ENCODE measurements at regions not wholly inside any gene's neighbourhood (a gene's known extent, or its start where the extent isn't known, plus 50 kb on each side); places are given as distances from the start of the nearest gene placed in this dataset.

- H3K27ac ChIP-seq (ENCODE audit: low read depth, low read length) = no peak overlapping the region
- H3K36me3 ChIP-seq (ENCODE audit: low read length) = no peaks in the 10 kb centered on the region
- H3K27me3 ChIP-seq (ENCODE audit: low read length) = no peaks in the 10 kb centered on the region
- H2AFZ ChIP-seq (ENCODE audit: low read depth, low read length, severe bottlenecking) = no peak overlapping the region
- H3K4me3 ChIP-seq (ENCODE audit: insufficient read depth, low read length, poor library complexity, severe bottlenecking) = no peak overlapping the region
- H3F3A ChIP-seq (ENCODE audit: insufficient read depth) = no peaks in the 10 kb centered on the region
- no peak overlapping the region for H3K4me2 ChIP-seq (ENCODE audit: low read depth, low read length, poor library complexity, severe bottlenecking)
- TF ChIP-seq EZH2phosphoT487 (conservative IDR thresholded peaks at IDR 0.05; ENCODE audit: low read length) = no peak
- TF ChIP-seq CTCF (IDR thresholded peaks at IDR 0.05; ENCODE audit: insufficient read depth, low read length, poor library complexity, severe bottlenecking) = no peak
- no peaks in the 10 kb centered on the region for H3K9me3 ChIP-seq (ENCODE audit: insufficient read depth, low read length)
- no peak overlapping the region for H3K9ac ChIP-seq (ENCODE audit: low read length)
- no peaks in the 10 kb centered on the region for H3K79me2 ChIP-seq (ENCODE audit: insufficient read depth, low read length)
- H4K20me1 ChIP-seq (ENCODE audit: low read depth, low read length) = no peaks in the 10 kb centered on the region
- no peaks in the 10 kb centered on the region for H3K9me2 ChIP-seq (replicated peaks; ENCODE audit: insufficient read depth, low read length)
Observed at GRCh38 chr14:89576145-89576927, 159.3 kb upstream of the FOXN3 start.

- Histone ChIP-seq H3K4me3 (ENCODE audit: insufficient read depth, low read length, poor library complexity, severe bottlenecking) (no peak overlapping the region), H3K9ac (ENCODE audit: low read length) (no peak overlapping the region), H3K27me3 (ENCODE audit: low read length) (no peaks in the 10 kb centered on the region), H3K36me3 (ENCODE audit: low read length) (no peaks in the 10 kb centered on the region), H3K27ac (ENCODE audit: low read depth, low read length) (no peak overlapping the region), H3F3A (ENCODE audit: insufficient read depth) (no peaks in the 10 kb centered on the region), H3K9me3 (ENCODE audit: insufficient read depth, low read length) (no peaks in the 10 kb centered on the region), H3K4me2 (ENCODE audit: low read depth, low read length, poor library complexity, severe bottlenecking) (no peak overlapping the region), H2AFZ (ENCODE audit: low read depth, low read length, severe bottlenecking) (no peak overlapping the region), H3K9me2 (replicated peaks; ENCODE audit: insufficient read depth, low read length) (no peaks in the 10 kb centered on the region), H3K79me2 (ENCODE audit: insufficient read depth, low read length) (no peaks in the 10 kb centered on the region), H4K20me1 (ENCODE audit: low read depth, low read length) (no peaks in the 10 kb centered on the region)
- TF ChIP-seq EZH2phosphoT487 (conservative IDR thresholded peaks at IDR 0.05; ENCODE audit: low read length) = no peak
- no peak for TF ChIP-seq CTCF (IDR thresholded peaks at IDR 0.05; ENCODE audit: insufficient read depth, low read length, poor library complexity, severe bottlenecking)
Observed at GRCh38 chr14:89575386-89576061, 158.5 kb upstream of the FOXN3 start.

GRCh38 chr14:89574420-89574819, 157.4 kb upstream of the FOXN3 start:
- no peaks in the 10 kb centered on the region for H3K79me2 ChIP-seq (ENCODE audit: insufficient read depth, low read length)
- no peak for TF ChIP-seq CTCF (IDR thresholded peaks at IDR 0.05; ENCODE audit: insufficient read depth, low read length, poor library complexity, severe bottlenecking)
- TF ChIP-seq EZH2phosphoT487 (conservative IDR thresholded peaks at IDR 0.05; ENCODE audit: low read length) = no peak

More at GRCh38 chr14:89574420-89574819, 157.4 kb upstream of the FOXN3 start:
- Histone ChIP-seq H3F3A (ENCODE audit: insufficient read depth) (no peaks in the 10 kb centered on the region), H3K9me3 (ENCODE audit: insufficient read depth, low read length) (no peaks in the 10 kb centered on the region), H3K27ac (ENCODE audit: low read depth, low read length) (no peak overlapping the region), H3K4me2 (ENCODE audit: low read depth, low read length, poor library complexity, severe bottlenecking) (no peak overlapping the region), H3K36me3 (ENCODE audit: low read length) (no peaks in the 10 kb centered on the region), H3K4me3 (ENCODE audit: insufficient read depth, low read length, poor library complexity, severe bottlenecking) (no peak overlapping the region), H2AFZ (ENCODE audit: low read depth, low read length, severe bottlenecking) (no peak overlapping the region), H3K9ac (ENCODE audit: low read length) (no peak overlapping the region), H4K20me1 (ENCODE audit: low read depth, low read length) (no peaks in the 10 kb centered on the region), H3K27me3 (ENCODE audit: low read length) (no peaks in the 10 kb centered on the region), H3K9me2 (replicated peaks; ENCODE audit: insufficient read depth, low read length) (no peaks in the 10 kb centered on the region)

Data from SU-DHL-6 (cell line).